ENCODE measurements at regions not wholly inside any gene's neighbourhood (a gene's known extent, or its start where the extent isn't known, plus 50 kb on each side); places are given as distances from the start of the nearest gene placed in this dataset.

DNA sequence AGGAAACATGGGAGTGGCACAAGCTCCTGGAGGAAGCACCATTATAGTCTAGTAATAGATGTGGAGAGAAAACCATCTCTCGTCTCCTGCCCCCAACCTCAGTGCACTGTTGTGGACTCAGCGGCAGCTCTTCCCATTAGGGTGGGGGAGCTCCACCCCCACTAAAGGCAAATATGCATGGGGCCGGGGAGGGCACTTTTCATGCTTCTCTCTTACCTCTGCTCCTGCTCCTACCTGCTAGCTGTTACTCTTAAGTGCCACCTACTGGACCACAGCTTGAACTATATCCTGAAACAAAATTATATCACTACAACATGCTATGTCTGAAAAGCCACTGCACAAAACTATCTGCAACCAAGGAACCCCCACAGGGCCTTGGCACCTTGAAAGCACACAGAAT lies 112.6 kb upstream of the DACH1 start:
- H3K4me3 Mint-ChIP-seq = no peak overlapping the region
- no peak for DNase-seq (ENCODE audit: low spot score in 2 of 2, unreplicated experiment in 2 of 2)

DNA sequence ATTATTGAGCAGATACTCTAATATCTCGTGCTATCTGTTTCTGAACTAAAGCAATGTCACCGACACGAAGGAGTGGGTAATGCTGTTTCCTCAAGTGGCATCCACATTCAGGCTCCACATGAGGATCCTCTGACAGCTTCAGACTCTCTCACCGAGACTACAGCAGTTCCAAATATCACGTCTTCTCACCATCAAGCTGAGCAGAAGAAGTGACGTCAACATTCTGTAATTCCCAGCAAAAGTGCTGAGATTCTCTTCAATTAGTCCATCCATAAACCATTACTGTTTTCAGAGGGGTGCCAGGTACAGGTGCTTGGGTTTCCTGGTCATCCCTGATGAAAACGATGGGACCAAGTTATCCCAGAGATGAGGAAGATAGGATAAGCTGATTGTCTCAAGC lies 110.0 kb upstream of the DACH1 start:
- DNase-seq (ENCODE audit: low spot score in 2 of 2, unreplicated experiment in 2 of 2) = no peak
- peaks cover 24% of the 10 kb centered on the region for H3K9me3 Mint-ChIP-seq
- H3K4me3 Mint-ChIP-seq = no peak overlapping the region
- no peaks in the 10 kb centered on the region for H3K27me3 Mint-ChIP-seq (ENCODE audit: low read depth)
- TF ChIP-seq, protein P1, sequence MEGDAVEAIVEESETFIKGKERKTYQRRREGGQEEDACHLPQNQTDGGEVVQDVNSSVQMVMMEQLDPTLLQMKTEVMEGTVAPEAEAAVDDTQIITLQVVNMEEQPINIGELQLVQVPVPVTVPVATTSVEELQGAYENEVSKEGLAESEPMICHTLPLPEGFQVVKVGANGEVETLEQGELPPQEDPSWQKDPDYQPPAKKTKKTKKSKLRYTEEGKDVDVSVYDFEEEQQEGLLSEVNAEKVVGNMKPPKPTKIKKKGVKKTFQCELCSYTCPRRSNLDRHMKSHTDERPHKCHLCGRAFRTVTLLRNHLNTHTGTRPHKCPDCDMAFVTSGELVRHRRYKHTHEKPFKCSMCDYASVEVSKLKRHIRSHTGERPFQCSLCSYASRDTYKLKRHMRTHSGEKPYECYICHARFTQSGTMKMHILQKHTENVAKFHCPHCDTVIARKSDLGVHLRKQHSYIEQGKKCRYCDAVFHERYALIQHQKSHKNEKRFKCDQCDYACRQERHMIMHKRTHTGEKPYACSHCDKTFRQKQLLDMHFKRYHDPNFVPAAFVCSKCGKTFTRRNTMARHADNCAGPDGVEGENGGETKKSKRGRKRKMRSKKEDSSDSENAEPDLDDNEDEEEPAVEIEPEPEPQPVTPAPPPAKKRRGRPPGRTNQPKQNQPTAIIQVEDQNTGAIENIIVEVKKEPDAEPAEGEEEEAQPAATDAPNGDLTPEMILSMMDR (IDR thresholded peaks at IDR 0.05; ENCODE audit: unreplicated experiment) = no peak
- no peak overlapping the region for H3K27ac Mint-ChIP-seq
- H3K36me3 Mint-ChIP-seq = peaks cover 2% of the 10 kb centered on the region
- no peaks in the 10 kb centered on the region for H3K4me1 Mint-ChIP-seq

More for the DNA sequence above, 112.6 kb upstream of the DACH1 start:
- Mint-ChIP-seq H3K4me1 (no peaks in the 10 kb centered on the region), H3K9me3 (peaks cover 47% of the 10 kb centered on the region), H3K36me3 (peaks cover 16% of the 10 kb centered on the region), H3K27me3 (ENCODE audit: low read depth) (no peaks in the 10 kb centered on the region), H3K27ac (no peak overlapping the region)
- TF ChIP-seq, protein P1 (IDR thresholded peaks at IDR 0.05; ENCODE audit: unreplicated experiment) = no peak

DNA sequence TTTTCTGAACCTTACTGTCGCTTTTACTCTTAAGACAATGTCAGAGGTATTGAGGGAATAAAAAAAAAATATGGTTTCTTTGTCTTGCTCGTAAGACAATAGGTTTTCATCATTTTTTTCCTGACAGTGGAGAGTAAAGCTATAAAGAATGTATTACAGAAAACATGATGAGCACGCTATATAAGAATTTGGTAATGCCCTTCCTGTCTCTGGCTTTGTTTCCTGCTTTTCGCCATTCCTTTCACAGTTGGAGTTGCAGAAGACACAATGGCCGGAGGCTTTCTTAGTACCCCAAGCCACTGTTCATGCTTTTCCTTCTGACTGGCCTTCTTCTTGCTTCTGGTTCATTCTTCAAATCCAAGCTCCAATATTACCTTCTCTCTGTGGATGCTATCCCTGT lies 101.0 kb upstream of the DACH1 start:
- H3K36me3 Mint-ChIP-seq = no peaks in the 10 kb centered on the region
- no peaks in the 10 kb centered on the region for H3K27me3 Mint-ChIP-seq (ENCODE audit: low read depth)
- TF ChIP-seq, protein P1 (IDR thresholded peaks at IDR 0.05; ENCODE audit: unreplicated experiment) = no peak
- peaks cover 10% of the 10 kb centered on the region for H3K4me1 Mint-ChIP-seq
- peak overlapping the region; percentile 76 for H3K27ac Mint-ChIP-seq
- DNase-seq (ENCODE audit: low spot score in 2 of 2, unreplicated experiment in 2 of 2) = no peak
- peaks cover 4% of the 10 kb centered on the region for H3K9me3 Mint-ChIP-seq
- peak overlapping the region; percentile 30 for H3K4me3 Mint-ChIP-seq

DNA sequence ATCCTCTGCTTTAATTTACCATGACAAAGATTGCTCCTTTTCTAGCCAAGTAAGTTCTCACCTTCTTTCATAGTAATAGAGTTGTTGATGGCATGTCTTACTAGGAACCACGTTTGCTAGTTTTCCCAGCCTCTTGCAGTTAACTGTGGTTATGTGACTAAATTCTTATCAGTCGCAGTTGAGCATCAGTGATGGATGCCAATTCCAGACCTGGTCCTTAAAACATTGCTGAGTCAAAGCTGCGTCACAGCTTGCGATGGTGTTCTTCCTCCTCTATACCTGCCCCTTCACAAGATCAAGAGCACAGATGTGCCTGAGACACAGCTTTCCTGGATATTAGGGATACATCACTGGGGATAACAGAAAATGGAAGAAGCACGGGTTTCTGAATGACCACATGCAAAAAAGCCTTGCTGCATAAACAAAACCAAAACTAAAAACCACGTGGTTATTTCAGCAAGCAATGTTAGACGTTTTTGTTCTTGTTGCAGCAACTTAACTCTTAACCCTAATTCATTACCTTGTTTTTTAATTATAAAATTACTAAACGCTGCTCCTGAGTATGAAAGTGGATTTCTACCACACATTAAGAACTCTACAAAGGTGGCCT lies 97.6 kb upstream of the DACH1 start:
- no peak overlapping the region for H3K4me3 Mint-ChIP-seq
- H3K27me3 Mint-ChIP-seq (ENCODE audit: low read depth) = no peaks in the 10 kb centered on the region
- H3K4me1 Mint-ChIP-seq = peaks cover 19% of the 10 kb centered on the region
- no peak for DNase-seq (ENCODE audit: low spot score in 2 of 2, unreplicated experiment in 2 of 2)
- peaks cover 4% of the 10 kb centered on the region for H3K9me3 Mint-ChIP-seq
- no peak overlapping the region for H3K27ac Mint-ChIP-seq
- TF ChIP-seq, protein P1 (IDR thresholded peaks at IDR 0.05; ENCODE audit: unreplicated experiment) = no peak
- H3K36me3 Mint-ChIP-seq = no peaks in the 10 kb centered on the region

DNA sequence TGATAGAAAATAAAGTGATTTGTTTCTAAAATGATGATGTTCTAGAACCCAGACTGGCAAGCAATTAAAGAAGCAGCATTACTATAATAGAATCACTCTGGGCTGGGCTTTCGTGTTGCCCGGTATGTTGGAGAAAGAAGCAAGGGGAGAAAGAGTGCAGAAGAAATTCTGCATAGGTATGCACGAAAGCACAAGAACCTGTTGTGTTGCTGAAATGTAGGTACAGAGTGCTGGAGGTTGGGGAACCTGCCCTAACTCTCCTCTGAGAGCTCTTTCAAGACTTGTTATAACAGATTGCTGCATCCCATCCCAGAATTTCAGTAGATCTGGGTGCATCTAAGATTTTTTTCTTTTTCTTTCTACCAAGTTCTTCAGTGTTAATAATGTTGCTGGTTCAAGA lies 95.7 kb upstream of the DACH1 start:
- H3K36me3 Mint-ChIP-seq = no peaks in the 10 kb centered on the region
- no peak overlapping the region for H3K27ac Mint-ChIP-seq
- TF ChIP-seq, protein P1 (IDR thresholded peaks at IDR 0.05; ENCODE audit: unreplicated experiment) = no peak
- H3K4me3 Mint-ChIP-seq = no peak overlapping the region
- H3K9me3 Mint-ChIP-seq = peaks cover 4% of the 10 kb centered on the region
- no peak for DNase-seq (ENCODE audit: low spot score in 2 of 2, unreplicated experiment in 2 of 2)
- H3K27me3 Mint-ChIP-seq (ENCODE audit: low read depth) = no peaks in the 10 kb centered on the region
- peaks cover 14% of the 10 kb centered on the region for H3K4me1 Mint-ChIP-seq

DNA sequence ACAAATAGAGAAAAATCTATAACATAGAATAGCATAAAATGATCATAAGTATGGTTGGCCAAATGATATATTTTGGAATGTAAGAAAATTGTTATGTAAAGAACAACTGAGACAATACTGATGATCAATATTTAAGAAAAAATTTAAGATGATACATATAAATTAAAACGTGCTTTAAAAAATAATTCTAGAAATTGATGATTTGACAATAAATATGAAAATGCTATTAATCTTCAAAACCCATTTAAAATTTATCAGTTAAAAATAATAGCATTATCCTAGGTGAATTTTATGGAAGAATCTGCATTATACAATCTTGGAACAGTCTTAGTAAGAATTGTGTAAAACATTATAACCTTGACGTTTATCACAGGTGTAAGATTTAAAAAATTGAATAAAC lies 95.1 kb upstream of the DACH1 start:
- TF ChIP-seq, protein P1 (IDR thresholded peaks at IDR 0.05; ENCODE audit: unreplicated experiment) = no peak
- Mint-ChIP-seq H3K36me3 (no peaks in the 10 kb centered on the region), H3K27me3 (ENCODE audit: low read depth) (no peaks in the 10 kb centered on the region), H3K9me3 (peaks cover 4% of the 10 kb centered on the region), H3K4me1 (peaks cover 13% of the 10 kb centered on the region), H3K4me3 (no peak overlapping the region), H3K27ac (no peak overlapping the region)
- no peak for DNase-seq (ENCODE audit: low spot score in 2 of 2, unreplicated experiment in 2 of 2)

Data from mesothelial cell of epicardium (in vitro differentiated cells).